ENCODE measurements at regions not wholly inside any gene's neighbourhood (a gene's known extent, or its start where the extent isn't known, plus 50 kb on each side); places are given as distances from the start of the nearest gene placed in this dataset.

- TF ChIP-seq CREB1 (IDR thresholded peaks at IDR 0.05; ENCODE audit: low read depth) (no peak), TCF7 (IDR thresholded peaks at IDR 0.05; ENCODE audit: borderline replicate concordance) (no peak), MTA2 (IDR thresholded peaks at IDR 0.05; ENCODE audit: low read depth) (no peak), ZNF274 (IDR thresholded peaks at IDR 0.05; ENCODE audit: insufficient read depth, insufficient read length) (no peak)
Measured at GRCh38 chr1:98077691-98078090, 156.9 kb upstream of the DPYD start (continued).

GRCh38 chr1:98075626-98076025 is 154.8 kb upstream of the DPYD start:
- 8% methylated on average over 1 of the region's 1 CpG for WGBS (ENCODE audit: insufficient coverage, insufficient replicate concordance, low lambda C conversion rate, missing lambda C conversion rate)
- intact Hi-C loops (cut with micrococcal nuclease; ENCODE audit: unreplicated experiment) = no loop called here
- Histone ChIP-seq H3K36me3 (ENCODE audit: control insufficient read depth in 2 of 2, insufficient read depth in 2 of 2, low read length in 1 of 2) (no peaks in the 10 kb centered on the region), H3K27me3 (replicated peaks in 1 of 2; ENCODE audit: control insufficient read depth in 2 of 2, insufficient read depth in 2 of 2, low read length in 1 of 2) (no peaks in the 10 kb centered on the region), H3K4me1 (ENCODE audit: control insufficient read depth, insufficient read depth, low read length) (no peaks in the 10 kb centered on the region), H3K4me2 (ENCODE audit: control insufficient read depth, insufficient read depth) (no peak overlapping the region), H3K4me3 (no peak overlapping the region), H2AFZ (ENCODE audit: control insufficient read depth, low read depth, low read length) (no peak overlapping the region), H3K79me2 (ENCODE audit: control insufficient read depth, insufficient read depth, low read length) (no peaks in the 10 kb centered on the region), H3K9me3 (replicated peaks; ENCODE audit: control insufficient read depth, insufficient read depth, low read length) (no peaks in the 10 kb centered on the region), H3K27ac (ENCODE audit: control insufficient read depth, insufficient read depth) (no peak overlapping the region), H4K20me1 (ENCODE audit: control insufficient read depth, insufficient read depth) (no peaks in the 10 kb centered on the region), H3K9ac (ENCODE audit: control insufficient read depth, insufficient read depth, low read length) (no peak overlapping the region)
- RAD21 ChIA-PET (ENCODE audit: unreplicated experiment) = no interaction called here
- ATAC-seq = no peak
- CTCF ChIA-PET = no interaction called here
- POLR2A ChIA-PET = no interaction called here
- DNase-seq (ENCODE audit: low read depth, low spot score) = no peak
- BruUV-seq (replicated peaks) = no TSS peak
- SMC1A ChIA-PET (ENCODE audit: uncharacterized antibody, unreplicated experiment) = no interaction called here
- in situ Hi-C loops (cut with MboI) = no loop called here
- FAIRE-seq = no peak
- TF ChIP-seq MYC (IDR thresholded peaks at IDR 0.05; ENCODE audit: insufficient read depth, insufficient read length, insufficient replicate concordance, low read length, severe bottlenecking) = no peak
- no peak for TF ChIP-seq SP1 (IDR thresholded peaks at IDR 0.05; ENCODE audit: low read depth, low read length)
- TF ChIP-seq E2F8 (IDR thresholded peaks at IDR 0.05; ENCODE audit: low read depth, partially characterized antibody) = no peak
- no peak for TF ChIP-seq SKIL (IDR thresholded peaks at IDR 0.05; ENCODE audit: low read depth, poor library complexity, severe bottlenecking)
- TF ChIP-seq PAX8 (IDR thresholded peaks at IDR 0.05) = no peak
- no peak for TF ChIP-seq E4F1 (IDR thresholded peaks at IDR 0.05; ENCODE audit: borderline replicate concordance, partially characterized antibody)
- TF ChIP-seq NBN (IDR thresholded peaks at IDR 0.05) = no peak
- TF ChIP-seq E2F4 (IDR thresholded peaks at IDR 0.05; ENCODE audit: low read depth, low read length) = no peak
- no peak for TF ChIP-seq ATF3 (IDR thresholded peaks at IDR 0.05; ENCODE audit: borderline replicate concordance, extremely low read depth, low read depth, low read length)
- TF ChIP-seq STAT3 (IDR thresholded peaks at IDR 0.05; ENCODE audit: low read depth, low read length) = no peak
- TF ChIP-seq IKZF1 (conservative IDR thresholded peaks at IDR 0.05) = no peak

All from GM12878 (cell line).